Amygdala (tissue), 56 donors: ENCODE measurements at regions not wholly inside any gene's neighbourhood (a gene's known extent, or its start where the extent isn't known, plus 50 kb on each side); places are given as distances from the start of the nearest gene placed in this dataset.
"Not testable (repeated sequence)": the region's sequence is repeated elsewhere in the genome, so short reads cannot be mapped to it uniquely, and the experiment has no call there.

ENCODE experiments used
- DNase-seq, 56 donors: peaks; one replicate each; lab custom pipeline; 2025; lab: John Stamatoyannopoulos, UW

GRCh38 chr3:17817973-17818372 is 75.5 kb upstream of the TBC1D5 start:
- not testable (repeated sequence) for DNase-seq

DNA sequence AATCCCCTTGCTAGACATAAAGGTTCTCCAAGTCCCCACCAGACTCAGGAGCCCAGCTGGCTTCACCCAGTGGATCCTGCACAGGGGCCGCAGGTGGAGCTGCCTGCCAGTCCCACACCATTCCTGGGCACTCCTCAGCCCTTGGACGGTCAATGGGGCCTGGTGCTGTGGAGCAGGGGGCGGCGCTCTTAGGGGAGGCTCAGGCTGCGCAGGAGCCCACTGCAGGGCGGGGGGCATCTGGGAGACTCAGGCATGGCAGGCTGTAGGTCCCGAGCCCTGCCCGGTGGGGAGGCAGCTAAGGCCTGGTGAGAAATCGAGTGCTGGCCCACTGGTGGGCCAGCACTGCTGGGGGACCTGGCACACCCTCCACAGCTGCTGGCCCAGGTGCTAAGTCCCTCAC is 75.1 kb upstream of the TBC1D5 start:
- no peak for DNase-seq

GRCh38 chr3:17816839-17817238 is 74.4 kb upstream of the TBC1D5 start:
- DNase-seq = not testable (repeated sequence)

DNA sequence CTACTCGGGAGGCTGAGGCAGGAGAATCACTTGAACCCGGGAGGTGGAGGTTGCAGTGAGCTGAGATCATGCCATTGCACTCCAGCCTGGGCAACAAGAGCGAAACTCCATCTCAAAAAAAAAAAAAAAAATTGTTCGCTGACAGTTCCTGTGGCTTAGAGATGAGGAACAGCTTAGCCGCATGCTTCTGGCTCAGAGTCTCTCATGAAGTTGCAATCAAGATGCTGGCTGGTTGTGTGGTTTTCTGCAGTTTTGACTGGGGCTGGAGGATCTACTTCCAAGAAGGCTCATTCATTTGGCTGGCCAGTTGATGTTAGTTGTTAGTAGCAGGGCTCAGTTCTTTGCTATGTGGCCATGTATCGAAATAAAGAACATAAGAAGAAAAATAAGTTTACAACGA is 69.9 kb upstream of the TBC1D5 start:
- not testable (repeated sequence) for DNase-seq

DNA sequence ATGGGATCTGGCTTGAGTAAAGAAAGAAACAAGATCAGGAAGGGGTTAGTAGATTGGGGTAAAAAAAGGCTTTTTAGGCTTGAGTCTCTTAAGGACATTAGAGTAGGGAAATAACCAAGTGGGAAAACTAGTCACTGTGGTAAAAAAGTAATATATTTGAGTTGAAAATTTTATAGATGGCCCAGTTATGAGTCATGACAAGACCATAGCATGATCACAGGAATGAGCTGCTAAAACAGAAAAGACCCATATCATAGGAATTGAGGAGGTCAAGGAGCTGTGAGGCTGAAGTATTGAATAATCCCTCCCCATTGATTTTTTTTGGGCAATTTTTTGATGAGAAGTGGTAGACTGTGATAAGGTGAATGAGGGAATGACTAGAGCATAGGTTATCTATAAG is 69.2 kb upstream of the TBC1D5 start:
- DNase-seq = no peak

DNA sequence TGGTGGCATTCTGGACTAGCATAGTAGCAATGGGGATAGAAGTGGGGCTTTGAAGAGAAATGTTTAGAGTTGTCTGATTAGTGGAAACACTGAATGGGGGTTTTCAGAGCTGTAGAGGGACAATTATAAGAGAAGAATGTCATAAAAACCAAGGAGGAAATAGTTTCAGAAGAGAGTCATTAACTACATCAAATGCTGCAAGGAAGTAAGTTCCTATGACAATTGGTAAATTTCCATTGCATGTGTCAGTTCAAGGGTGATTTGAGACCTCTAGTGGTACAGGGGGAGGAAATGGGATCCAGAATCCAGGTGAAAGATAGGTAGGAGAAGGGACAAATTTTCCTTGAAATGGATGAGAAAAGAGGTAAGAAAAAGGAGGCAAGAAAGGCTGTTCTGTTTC is 68.3 kb upstream of the TBC1D5 start:
- DNase-seq = no peak

GRCh38 chr3:17808994-17809393 is 66.6 kb upstream of the TBC1D5 start:
- DNase-seq = no peak

GRCh38 chr3:17806876-17807275 is 64.4 kb upstream of the TBC1D5 start:
- no peak for DNase-seq

GRCh38 chr3:17806201-17806600 is 63.8 kb upstream of the TBC1D5 start:
- no peak for DNase-seq

GRCh38 chr3:17805461-17805940 is 63.1 kb upstream of the TBC1D5 start:
- no peak for DNase-seq

- no peak for DNase-seq
Measured at GRCh38 chr3:17802950-17803349, 60.5 kb upstream of the TBC1D5 start.

DNA sequence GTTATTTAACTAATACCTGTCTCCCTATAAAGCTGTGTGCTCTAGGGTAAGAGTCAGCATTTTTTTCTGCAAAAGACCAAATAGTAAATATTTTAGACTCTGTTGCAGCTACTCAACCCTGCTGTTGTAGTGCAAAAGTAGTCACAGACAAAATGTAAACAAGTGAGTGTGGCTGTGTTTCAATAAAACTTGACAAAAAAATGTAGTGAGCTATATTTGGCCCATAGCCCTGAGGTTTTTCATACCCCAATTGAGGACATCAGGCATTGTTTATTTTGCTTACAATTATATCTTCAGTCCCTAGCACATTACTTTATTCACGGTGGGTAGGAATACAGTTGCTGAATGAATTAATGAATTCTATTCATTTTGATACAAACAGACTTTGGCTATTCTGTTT is 58.7 kb upstream of the TBC1D5 start:
- DNase-seq = no peak

DNA sequence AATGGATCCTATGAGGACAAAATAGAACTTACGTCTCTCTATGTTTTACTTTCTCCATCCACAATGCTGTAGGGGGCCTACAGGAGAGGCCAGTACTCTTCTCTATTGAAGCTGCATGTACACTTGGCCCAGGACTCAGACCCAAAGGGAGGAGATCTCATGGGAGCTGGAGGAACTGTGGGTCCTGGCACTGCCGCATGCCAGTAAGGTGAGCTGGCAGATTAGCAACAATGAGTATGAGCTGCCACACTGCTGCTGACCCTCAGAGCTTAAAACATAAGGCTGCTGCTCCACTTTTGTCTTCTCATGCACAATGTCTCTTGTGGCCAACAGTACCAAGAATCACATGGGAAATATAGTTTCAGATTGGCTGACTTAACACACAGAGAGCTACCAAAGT is 57.8 kb upstream of the TBC1D5 start:
- no peak for DNase-seq

DNA sequence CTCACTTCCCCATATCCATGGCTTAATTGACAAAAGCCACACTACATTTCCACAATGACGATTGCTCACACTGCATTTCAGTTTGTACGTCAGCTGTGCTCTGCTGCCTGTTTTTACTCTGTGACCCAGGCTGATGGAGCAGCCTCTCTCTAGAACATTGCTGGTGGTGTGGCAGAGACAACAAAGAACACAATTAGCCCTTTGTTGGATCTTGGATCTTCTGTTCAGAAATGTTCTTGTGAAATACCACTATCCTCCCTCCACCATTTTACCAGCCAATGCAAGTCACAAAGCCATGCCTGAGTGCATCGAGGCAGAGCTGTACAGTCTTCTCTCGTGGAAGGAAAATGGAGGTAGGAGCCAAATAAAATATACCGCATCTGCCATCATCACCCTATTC is 56.9 kb upstream of the TBC1D5 start:
- peak in 6 of 56 donors; percentile 3 to 20 (median 7) for DNase-seq

DNA sequence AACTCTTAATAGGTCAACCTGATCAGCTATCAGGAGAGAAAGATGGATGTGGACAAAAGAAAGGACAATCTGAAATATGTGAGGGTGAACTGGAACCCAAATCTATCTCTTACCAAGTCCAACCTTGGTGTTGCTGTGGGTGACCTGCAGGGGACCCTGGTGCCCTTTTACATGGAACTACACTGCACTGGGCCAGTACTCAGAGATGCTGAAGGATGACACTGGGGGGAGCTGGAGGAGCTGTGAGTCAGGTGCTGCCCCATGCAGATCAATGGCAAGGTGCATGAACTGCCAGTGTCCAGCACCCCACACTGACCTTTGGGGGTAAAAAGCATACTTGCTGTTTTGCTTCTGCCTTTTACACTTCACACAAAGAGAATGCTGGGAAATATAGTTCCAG is 55.6 kb upstream of the TBC1D5 start:
- DNase-seq = no peak

GRCh38 chr3:17795711-17796110 is 53.3 kb upstream of the TBC1D5 start:
- no peak for DNase-seq

- DNase-seq = no peak
Measured at GRCh38 chr3:17795280-17795679, 52.8 kb upstream of the TBC1D5 start.

GRCh38 chr3:17793542-17794195 is 51.2 kb upstream of the TBC1D5 start:
- DNase-seq = no peak
